Heart right ventricle (tissue), 16 donors: ENCODE measurements at regions not wholly inside any gene's neighbourhood (a gene's known extent, or its start where the extent isn't known, plus 50 kb on each side); places are given as distances from the start of the nearest gene placed in this dataset.

Experiments used
- ATAC-seq, 8 donors: fragments of 200-7000 bp; cut with Tn5 transposase; one replicate each; pipeline ENCODE4 v1.9.1; 2020; ENCODE audit warnings: mild to moderate bottlenecking in 8 of 8, moderate library complexity in 8 of 8, moderate number of reproducible peaks in 1 of 8
- DNase-seq, 2 donors: peaks; one replicate each; pipeline ENCODE4 v3.0.0-alpha.2; 2020
- H3K27ac ChIP-seq, 10 donors: fragments of 200-600 bp; sonication (generic) in 2 of 10; one replicate each; pipeline versions ENCODE4 v1.5.0 to v1.8.0; 2020 to 2022; ENCODE audit warnings: mild to moderate bottlenecking in 3 of 10
- H3K27me3 ChIP-seq, 7 donors: fragments of 200-600 bp; one replicate each; pipeline ENCODE4 v1.8.0; 2021 to 2022; ENCODE audit warnings: mild to moderate bottlenecking in 2 of 7
- H3K36me3 ChIP-seq, 9 donors: fragments of 200-600 bp; sonication (generic) in 1 of 9; one replicate each; pipeline versions ENCODE4 v1.5.0 to v1.8.0; 2020 to 2022; ENCODE audit warnings: mild to moderate bottlenecking in 2 of 9
- H3K4me1 ChIP-seq, 9 donors: fragments of 200-600 bp; sonication (generic) in 1 of 9; one replicate each; pipeline versions ENCODE4 v1.5.0 to v1.8.0; 2020 to 2022; ENCODE audit warnings: mild to moderate bottlenecking in 4 of 9
- H3K4me3 ChIP-seq, 10 donors: fragments of 200-600 bp; sonication (generic) in 2 of 10; one replicate each; pipeline versions ENCODE4 v1.5.0 to v1.8.0; 2020 to 2022; ENCODE audit warnings: mild to moderate bottlenecking in 7 of 10, moderate library complexity in 2 of 10
- H3K9me3 ChIP-seq, 11 donors: fragments of 200-600 bp in 10 of 11; sonication (generic) in 2 of 11; one replicate each; pipeline versions ENCODE4 v1.5.0 to v1.8.0; 2013 to 2022; ENCODE audit warnings: mild to moderate bottlenecking in 2 of 11, control low read depth in 1 of 11, moderate library complexity in 1 of 11
- WGBS, 2 donors: extraction: QIAGEN DNeasy Blood & Tissue Kit; methylation state at CpG; one replicate each; pipeline ENCODE4 v1.1.7; 2013; ENCODE audit warnings: inconsistent platforms in 1 of 2; 5-methylcytosine and 5-hydroxymethylcytosine counted together
- intact Hi-C, 10 donors: fragments of 100-400 bp; cut with DNase I; formaldehyde crosslinking; loops; one replicate each; pipeline versions ENCODE4 v1.11.1 to v1.14.2; 2022
- TF ChIP-seq, protein P1 (sequence below), 9 donors: fragments of 200-600 bp; sonication (generic) in 2 of 9; IDR thresholded peaks; one replicate each; pipeline versions ENCODE4 v1.5.0 to v1.8.0; 2021 to 2022; ENCODE audit warnings: antibody characterized with exemption in 9 of 9, mild to moderate bottlenecking in 5 of 9, moderate library complexity in 1 of 9
- donor health status: Arrhythmogenic right ventricular cardiomyopathy.
- donor health status: ischemic (EF 13 %, LVEDD 7.1; RV severe dilation, severe dysfunction).
- donor health status: healthy with polysubstance abuse.
- donor health status: DM: no; HTN: yes; CAD: no.
- donor health status: DM: no; HTN: no; CAD: no.
- donor health status: ischemic (EF 25% LVEDD 6.9; RV normal size, moderate dysfunction).
- donor health status: ischemic (EF 25% LVEDD 5.7; RV mildly dilated, moderate dysfunction).
- donor health status: healthy.
- donor health status: DM: yes; HTN: yes; CAD: no.
- donor health status: Ischemic cardiomyopathy.
- donor health status: ischemic (EF 35%, LVEDD 5.7; RV mildly dilated, moderate dysfunction).
- donor health status: nonischemic (EF 11% LVEDD 7.7; RV severe dilation, severe dysfunction).
- donor health status: DM: yes; HTN: yes; CAD: no.
- donor health status: PGD.
- donor health status: ischemic (EF 29% LVEDD 5.4; RV normal size, mild dysfunction).
- donor health status: nonischemic (EF 23%, LVEDD 6.1; RV moderate dilation, normal function).

DNA sequence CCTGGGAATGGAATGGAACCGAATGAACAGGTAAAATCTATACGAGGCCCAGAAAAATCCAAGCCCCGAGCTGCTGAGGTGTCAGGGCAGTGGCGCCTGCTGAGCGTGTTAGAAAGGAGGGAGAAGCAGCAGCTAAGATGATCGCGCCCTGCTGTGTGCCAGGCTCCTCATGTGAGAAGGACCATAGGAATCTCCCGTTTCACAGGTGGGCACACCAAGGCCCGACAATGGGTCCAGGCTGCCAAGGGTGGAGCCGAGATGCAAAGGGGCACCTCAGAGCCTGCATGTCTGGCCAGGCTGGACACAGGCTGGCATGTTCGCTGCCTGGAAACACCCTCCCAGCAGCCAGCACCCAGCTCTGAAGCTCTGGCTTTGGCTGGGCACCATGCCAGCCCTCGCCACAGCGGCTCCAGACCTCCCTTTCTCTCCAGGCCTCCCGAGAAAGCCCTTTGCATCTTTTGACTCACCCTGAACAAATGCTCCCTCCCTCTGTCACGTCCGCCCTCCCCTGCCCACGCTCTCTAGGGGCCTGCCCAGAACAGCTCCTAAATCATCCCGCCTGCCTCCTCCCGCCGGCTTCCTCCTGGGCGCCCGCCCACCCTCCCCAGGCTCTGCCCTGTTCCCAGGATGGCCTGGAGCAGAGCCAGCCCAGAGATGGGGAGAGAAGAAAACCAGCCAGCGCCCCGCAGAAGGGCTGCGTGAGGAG is 217.8 kb upstream of the GSE1 start:
- intact Hi-C loops, result loop anchor here in 5 of 10 donors (10.0 kb wide), 4 partner anchors 81 to 319 kb away; partner anchors contain the start of gene GSE1 (in 1 of the 5)
- no peaks in the 10 kb centered on the region for H3K27me3 ChIP-seq
- peak overlapping the region in 9 of 10 donors; percentile 0 to 65 (median 52) for H3K27ac ChIP-seq
- DNase-seq (peak; percentile 64 to 73), ATAC-seq (peak; percentile 38 to 79 (median 67))
- H3K9me3 ChIP-seq, result peaks cover 0 to 4% (median 0%) of the 10 kb centered on the region in 11 donors
- peak overlapping the region in 1 of 10 donors; percentile 7 for H3K4me3 ChIP-seq
- 35 to 37% methylated on average over 25 of the region's 25 CpGs for WGBS, 2 donors
- TF ChIP-seq, protein P1, sequence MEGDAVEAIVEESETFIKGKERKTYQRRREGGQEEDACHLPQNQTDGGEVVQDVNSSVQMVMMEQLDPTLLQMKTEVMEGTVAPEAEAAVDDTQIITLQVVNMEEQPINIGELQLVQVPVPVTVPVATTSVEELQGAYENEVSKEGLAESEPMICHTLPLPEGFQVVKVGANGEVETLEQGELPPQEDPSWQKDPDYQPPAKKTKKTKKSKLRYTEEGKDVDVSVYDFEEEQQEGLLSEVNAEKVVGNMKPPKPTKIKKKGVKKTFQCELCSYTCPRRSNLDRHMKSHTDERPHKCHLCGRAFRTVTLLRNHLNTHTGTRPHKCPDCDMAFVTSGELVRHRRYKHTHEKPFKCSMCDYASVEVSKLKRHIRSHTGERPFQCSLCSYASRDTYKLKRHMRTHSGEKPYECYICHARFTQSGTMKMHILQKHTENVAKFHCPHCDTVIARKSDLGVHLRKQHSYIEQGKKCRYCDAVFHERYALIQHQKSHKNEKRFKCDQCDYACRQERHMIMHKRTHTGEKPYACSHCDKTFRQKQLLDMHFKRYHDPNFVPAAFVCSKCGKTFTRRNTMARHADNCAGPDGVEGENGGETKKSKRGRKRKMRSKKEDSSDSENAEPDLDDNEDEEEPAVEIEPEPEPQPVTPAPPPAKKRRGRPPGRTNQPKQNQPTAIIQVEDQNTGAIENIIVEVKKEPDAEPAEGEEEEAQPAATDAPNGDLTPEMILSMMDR (IDR thresholded peaks at IDR 0.05), result no peak
- peaks cover 22 to 48% (median 33%) of the 10 kb centered on the region in 9 donors for H3K4me1 ChIP-seq
- H3K36me3 ChIP-seq, result no peaks in the 10 kb centered on the region

DNA sequence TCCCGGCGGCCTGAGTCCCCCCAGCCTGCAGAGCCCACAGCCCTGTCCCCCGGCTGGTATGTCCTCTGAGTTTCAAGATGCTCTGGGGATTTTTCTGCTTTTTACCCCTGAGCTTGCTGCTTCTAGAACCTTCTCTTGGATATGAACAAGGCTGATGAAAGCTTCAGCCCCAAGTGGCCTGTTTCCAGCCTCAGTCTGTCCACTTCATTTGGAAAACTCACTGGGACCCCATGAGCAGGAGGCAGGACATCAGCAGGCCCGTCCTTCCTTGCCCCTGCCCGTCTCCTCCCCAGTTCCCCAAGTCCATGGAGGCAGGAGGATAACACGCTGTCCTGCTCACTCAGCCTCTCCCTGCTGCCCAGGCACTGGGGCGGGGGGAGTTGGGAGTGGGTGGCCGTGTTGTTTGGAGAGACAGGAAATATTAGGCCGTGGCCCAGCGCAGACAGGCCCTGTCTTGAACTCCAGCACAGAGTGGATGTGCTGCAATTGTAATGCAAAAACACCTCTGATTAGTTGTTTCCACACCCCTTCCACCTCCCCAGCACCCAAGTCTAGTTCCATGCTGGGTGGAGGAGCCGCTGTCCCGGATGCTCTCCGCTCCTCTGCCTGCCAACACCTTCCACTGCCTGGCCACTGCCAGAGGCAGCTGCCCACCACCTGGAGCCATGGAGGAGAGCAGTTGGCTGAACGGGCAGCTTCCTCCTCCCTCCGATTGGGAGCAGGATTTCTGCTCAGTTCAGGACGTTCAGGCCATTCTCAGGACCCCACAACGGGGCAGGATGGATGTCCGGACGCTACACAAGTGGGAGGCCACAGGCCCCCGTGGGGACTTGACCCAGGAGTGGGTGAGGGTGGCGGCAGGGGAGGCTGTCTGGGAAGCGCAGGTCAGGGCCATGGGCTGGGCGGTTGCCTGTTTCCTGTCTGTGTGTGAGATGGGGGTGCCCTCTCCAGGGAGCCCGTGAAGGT is 216.9 kb upstream of the GSE1 start:
- Histone ChIP-seq H3K4me3 (peak overlapping the region in 1 of 10 donors; percentile 7), H3K27me3 (no peaks in the 10 kb centered on the region), H3K4me1 (peaks cover 19 to 39% (median 33%) of the 10 kb centered on the region in 9 donors), H3K36me3 (no peaks in the 10 kb centered on the region), H3K9me3 (peaks cover 0 to 2% (median 0%) of the 10 kb centered on the region in 11 donors), H3K27ac (peak overlapping the region in 9 of 10 donors; percentile 0 to 65 (median 52))
- DNase-seq (peak in 1 of 2 donors; percentile 54), ATAC-seq (peak in 5 of 8 donors; percentile 13 to 29 (median 16))
- 51 to 61% methylated on average over 24 of the region's 24 CpGs for WGBS, 2 donors
- TF ChIP-seq, protein P1 (IDR thresholded peaks at IDR 0.05), result no peak
- intact Hi-C loops, result loop anchor here in 5 of 10 donors (10.0 kb wide), 4 partner anchors 81 to 319 kb away; partner anchors contain the start of gene GSE1 (in 1 of the 5)

DNA sequence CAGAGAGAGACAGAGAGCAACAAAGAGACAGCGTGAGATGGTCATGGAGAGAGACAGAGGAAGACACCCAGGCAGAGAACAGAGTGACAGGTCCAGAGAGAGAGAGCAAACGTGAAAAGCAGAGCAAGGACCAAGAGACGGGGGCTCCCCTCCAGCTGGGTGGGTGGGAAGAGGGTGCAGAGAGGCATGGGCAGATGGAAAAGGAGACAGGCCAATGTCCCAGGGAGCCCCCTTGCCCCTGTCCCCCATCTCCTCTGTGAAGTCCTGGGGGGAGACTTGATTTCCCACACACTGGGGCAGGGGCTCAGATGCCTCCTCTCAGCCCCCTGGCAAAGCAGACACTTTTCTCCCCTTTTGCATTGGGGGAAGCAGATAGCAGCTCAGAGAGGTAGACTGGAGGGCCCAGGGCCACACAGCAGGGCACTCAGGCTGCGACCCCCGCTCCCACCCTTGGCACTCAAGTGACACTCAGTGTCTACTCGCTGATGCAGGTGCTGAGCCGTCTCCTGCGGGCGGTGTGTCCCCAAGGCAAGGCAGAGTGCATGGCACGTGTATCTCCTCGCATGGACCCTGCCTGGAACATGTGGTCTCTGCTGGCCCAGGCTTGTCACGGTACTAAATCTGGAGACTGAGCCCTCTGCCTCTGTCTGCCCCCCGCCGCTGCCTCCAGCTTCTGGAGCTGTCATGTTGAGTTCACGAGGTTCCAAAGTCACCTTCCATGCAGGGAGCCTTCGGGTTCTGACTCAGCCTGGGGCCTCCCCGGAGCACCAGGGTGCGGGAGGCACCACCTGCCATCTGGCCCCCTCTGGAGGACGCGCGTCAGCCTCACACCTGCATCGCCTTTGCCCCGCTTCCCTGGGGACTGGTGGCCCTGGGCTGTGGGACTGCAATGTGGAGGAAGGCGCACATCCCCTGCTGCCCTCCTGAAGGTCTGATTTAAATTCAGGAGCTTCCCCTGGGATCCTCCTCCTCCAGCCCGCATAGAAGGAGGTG is 215.9 kb upstream of the GSE1 start:
- H3K9me3 ChIP-seq, result no peaks in the 10 kb centered on the region
- no peak overlapping the region for H3K27ac ChIP-seq
- no peaks in the 10 kb centered on the region for H3K36me3 ChIP-seq
- TF ChIP-seq, protein P1 (IDR thresholded peaks at IDR 0.05), result no peak
- H3K4me1 ChIP-seq, result peaks cover 19 to 43% (median 36%) of the 10 kb centered on the region in 9 donors
- H3K4me3 ChIP-seq, result no peak overlapping the region
- intact Hi-C loops, result loop anchor here in 5 of 10 donors (10.0 kb wide), 4 partner anchors 82 to 318 kb away; partner anchors contain the start of gene GSE1 (in 1 of the 5)
- WGBS, 2 donors, result 83 to 89% methylated on average over 25 of the region's 25 CpGs
- ATAC-seq (no peak), DNase-seq (peak in 1 of 2 donors; percentile 14)
- H3K27me3 ChIP-seq, result no peaks in the 10 kb centered on the region
